Natural killer cell (primary cell): ENCODE measurements at regions not wholly inside any gene's neighbourhood (a gene's known extent, or its start where the extent isn't known, plus 50 kb on each side); places are given as distances from the start of the nearest gene placed in this dataset.

Experiments used
- ATAC-seq, 3 donors: fragments of 150-1000 bp in 2 of 3; fragments of 200-7000 bp in 1 of 3; cut with Tn5 transposase; 1 replicate in 1 of 3; 2 replicates in 2 of 3; pipeline ENCODE4 v1.10.0; 2021; ENCODE audit warnings: mild to moderate bottlenecking in 2 of 3, moderate library complexity in 2 of 3
- DNase-seq, 2 donors: peaks; one replicate each; pipeline versions ENCODE4 v3.0.0 to v3.0.0-alpha.2; 2013 to 2021; ENCODE audit warnings: mixed read lengths in 1 of 2
- H3K27ac ChIP-seq: one replicate; pipeline ENCODE4 v1.5.1; 2013; ENCODE audit warnings: mild to moderate bottlenecking, low read length
- H3K27me3 ChIP-seq: one replicate; pipeline ENCODE4 v1.6.1; 2013; ENCODE audit warnings: low read length; ENCODE audit not compliant: control insufficient read depth, insufficient read depth
- H3K36me3 ChIP-seq: one replicate; pipeline ENCODE4 v1.6.1; 2013; ENCODE audit warnings: low read length; ENCODE audit not compliant: control insufficient read depth, insufficient read depth
- H3K4me1 ChIP-seq: one replicate; pipeline ENCODE4 v1.6.1; 2013; ENCODE audit warnings: low read length; ENCODE audit not compliant: control insufficient read depth, insufficient read depth
- H3K4me3 ChIP-seq: one replicate; pipeline ENCODE4 v1.5.1; 2013; ENCODE audit warnings: low read length
- H3K9me3 ChIP-seq: one replicate; pipeline ENCODE4 v1.6.1; 2013; ENCODE audit warnings: low read length; ENCODE audit not compliant: control insufficient read depth, insufficient read depth
- H3K27ac Mint-ChIP-seq, 2 donors: one replicate each; pipeline ENCODE4 v1.8.0; 2022; ENCODE audit warnings: mild to moderate bottlenecking in 2 of 2, mixed read lengths in 2 of 2, moderate library complexity in 1 of 2
- H3K27me3 Mint-ChIP-seq, 2 donors: one replicate each; pipeline ENCODE4 v1.8.0; 2022; ENCODE audit warnings: low read depth in 2 of 2, mixed read lengths in 2 of 2
- H3K36me3 Mint-ChIP-seq: one replicate; pipeline ENCODE4 v1.8.0; 2022; ENCODE audit warnings: mixed read lengths
- H3K4me1 Mint-ChIP-seq, 2 donors: one replicate each; pipeline ENCODE4 v1.8.0; 2022; ENCODE audit warnings: mixed read lengths in 2 of 2
- H3K4me3 Mint-ChIP-seq: one replicate; pipeline ENCODE4 v1.8.0; 2022; ENCODE audit warnings: mild to moderate bottlenecking, moderate library complexity, mixed read lengths
- H3K9me3 Mint-ChIP-seq, 2 donors: one replicate each; pipeline ENCODE4 v1.8.0; 2022; ENCODE audit warnings: mixed read lengths in 2 of 2
- WGBS: methylation state at CpG from one replicate; pipeline ENCODE4 v1.1.7; 2013; ENCODE audit warnings: missing lambda C conversion rate; ENCODE audit not compliant: insufficient coverage; 5-methylcytosine and 5-hydroxymethylcytosine counted together
- intact Hi-C: fragments of 100-400 bp; cut with micrococcal nuclease; formaldehyde crosslinking; loops from one replicate; pipeline ENCODE4 v1.14.2; 2022
- TF ChIP-seq, protein P1 (sequence below): fragments of 200-600 bp; IDR thresholded peaks from one replicate; pipeline ENCODE4 v1.8.0; 2022; ENCODE audit warnings: antibody characterized with exemption

DNA sequence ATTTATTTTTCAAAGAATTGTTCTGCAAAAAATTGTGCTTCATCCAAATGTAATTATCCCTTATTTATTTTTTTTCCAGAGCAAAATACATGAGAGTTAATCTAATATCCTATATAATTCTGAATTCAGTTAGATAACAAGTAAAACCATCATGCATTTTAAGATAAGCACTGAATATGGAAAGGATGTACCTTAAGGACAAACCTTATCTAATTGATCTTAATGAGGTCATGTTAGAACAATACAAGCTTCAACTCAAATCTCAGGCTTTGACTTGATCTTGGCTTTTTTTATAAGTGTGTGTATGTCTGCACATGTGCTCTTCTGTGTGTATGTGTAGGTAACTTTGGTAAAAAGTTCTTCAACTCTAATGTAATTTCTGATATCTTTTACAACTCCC lies 1828.8 kb downstream of the PCDH9 start:
- DNase-seq (no peak), ATAC-seq (no peak)
- no peaks in the 10 kb centered on the region for H3K4me1 Mint-ChIP-seq
- no peak overlapping the region for H3K27ac ChIP-seq
- no peaks in the 10 kb centered on the region for H3K36me3 ChIP-seq
- H3K36me3 Mint-ChIP-seq: no peaks in the 10 kb centered on the region
- no peak overlapping the region for H3K27ac Mint-ChIP-seq
- no peaks in the 10 kb centered on the region for H3K27me3 ChIP-seq
- no peaks in the 10 kb centered on the region for H3K9me3 Mint-ChIP-seq
- H3K4me3 ChIP-seq: no peak overlapping the region
- TF ChIP-seq, protein P1, sequence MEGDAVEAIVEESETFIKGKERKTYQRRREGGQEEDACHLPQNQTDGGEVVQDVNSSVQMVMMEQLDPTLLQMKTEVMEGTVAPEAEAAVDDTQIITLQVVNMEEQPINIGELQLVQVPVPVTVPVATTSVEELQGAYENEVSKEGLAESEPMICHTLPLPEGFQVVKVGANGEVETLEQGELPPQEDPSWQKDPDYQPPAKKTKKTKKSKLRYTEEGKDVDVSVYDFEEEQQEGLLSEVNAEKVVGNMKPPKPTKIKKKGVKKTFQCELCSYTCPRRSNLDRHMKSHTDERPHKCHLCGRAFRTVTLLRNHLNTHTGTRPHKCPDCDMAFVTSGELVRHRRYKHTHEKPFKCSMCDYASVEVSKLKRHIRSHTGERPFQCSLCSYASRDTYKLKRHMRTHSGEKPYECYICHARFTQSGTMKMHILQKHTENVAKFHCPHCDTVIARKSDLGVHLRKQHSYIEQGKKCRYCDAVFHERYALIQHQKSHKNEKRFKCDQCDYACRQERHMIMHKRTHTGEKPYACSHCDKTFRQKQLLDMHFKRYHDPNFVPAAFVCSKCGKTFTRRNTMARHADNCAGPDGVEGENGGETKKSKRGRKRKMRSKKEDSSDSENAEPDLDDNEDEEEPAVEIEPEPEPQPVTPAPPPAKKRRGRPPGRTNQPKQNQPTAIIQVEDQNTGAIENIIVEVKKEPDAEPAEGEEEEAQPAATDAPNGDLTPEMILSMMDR: no peak
- intact Hi-C loops: no loop called here
- H3K9me3 ChIP-seq: no peaks in the 10 kb centered on the region
- no peaks in the 10 kb centered on the region for H3K27me3 Mint-ChIP-seq
- H3K4me3 Mint-ChIP-seq: no peak overlapping the region
- no peaks in the 10 kb centered on the region for H3K4me1 ChIP-seq

DNA sequence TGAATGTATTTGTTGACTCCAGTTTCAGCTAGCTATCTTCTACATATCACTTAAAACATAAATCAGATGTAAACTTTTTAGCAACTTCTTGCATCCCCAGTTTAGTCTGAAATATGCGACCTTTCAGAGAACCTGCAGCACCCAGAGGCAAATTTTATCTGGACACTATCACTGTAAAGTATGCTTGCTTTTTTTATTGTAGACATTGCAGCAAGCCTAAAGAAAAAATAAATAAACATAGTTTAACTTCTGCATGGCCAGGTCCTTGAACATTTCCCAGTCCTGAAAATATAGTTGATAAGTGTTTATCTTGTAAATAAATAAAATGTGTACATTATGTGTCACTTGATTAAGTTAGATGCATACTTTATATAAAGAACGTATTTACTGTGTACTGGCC lies 1829.4 kb downstream of the PCDH9 start:
- Histone ChIP-seq H3K36me3 (no peaks in the 10 kb centered on the region), H3K4me3 (no peak overlapping the region), H3K27ac (no peak overlapping the region), H3K4me1 (no peaks in the 10 kb centered on the region), H3K9me3 (no peaks in the 10 kb centered on the region), H3K27me3 (no peaks in the 10 kb centered on the region)
- no peaks in the 10 kb centered on the region for H3K36me3 Mint-ChIP-seq
- no peak overlapping the region for H3K4me3 Mint-ChIP-seq
- 88% methylated on average over 1 of the region's 2 CpGs for WGBS
- no peak overlapping the region for H3K27ac Mint-ChIP-seq
- H3K9me3 Mint-ChIP-seq: no peaks in the 10 kb centered on the region
- ATAC-seq (no peak), DNase-seq (no peak)
- intact Hi-C loops: no loop called here
- TF ChIP-seq, protein P1: no peak
- no peaks in the 10 kb centered on the region for H3K4me1 Mint-ChIP-seq
- no peaks in the 10 kb centered on the region for H3K27me3 Mint-ChIP-seq

DNA sequence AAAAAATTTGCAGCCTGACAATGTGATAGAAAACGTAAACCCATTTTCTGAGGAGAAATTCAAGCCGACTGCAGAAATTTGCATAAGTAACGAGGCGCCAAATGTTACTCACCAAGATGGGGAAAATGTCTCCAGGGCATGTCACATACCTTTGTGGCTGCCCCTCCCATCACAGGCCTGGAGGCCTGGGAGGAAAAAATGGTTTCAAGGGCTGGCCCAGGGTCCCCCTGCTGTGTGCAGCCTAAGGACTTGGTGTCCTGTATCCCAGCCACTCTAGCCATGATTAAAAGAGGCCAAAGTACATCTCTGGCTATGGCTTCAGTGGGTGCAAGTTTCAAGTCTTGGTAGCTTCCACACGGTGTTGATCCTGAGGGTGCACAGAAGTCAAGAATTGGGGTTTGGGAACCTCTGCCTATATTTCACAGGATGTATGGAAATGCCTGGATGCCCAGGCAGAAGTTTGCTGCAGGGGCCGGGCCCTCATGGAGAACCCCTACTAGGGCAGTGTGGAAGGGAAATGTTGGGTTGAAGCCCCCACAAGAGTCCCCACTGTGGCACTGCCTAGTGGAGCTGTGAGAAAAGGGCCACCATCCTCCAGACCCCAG lies 1842.3 kb downstream of the PCDH9 start:
- Mint-ChIP-seq H3K36me3 (peaks cover 7% of the 10 kb centered on the region), H3K27me3 (no peaks in the 10 kb centered on the region), H3K4me3 (no peak overlapping the region), H3K9me3 (peaks cover 6 to 9% of the 10 kb centered on the region in 2 donors), H3K27ac (no peak overlapping the region), H3K4me1 (no peaks in the 10 kb centered on the region)
- Histone ChIP-seq H3K27ac (no peak overlapping the region), H3K9me3 (peaks cover 8% of the 10 kb centered on the region), H3K27me3 (no peaks in the 10 kb centered on the region), H3K4me1 (no peaks in the 10 kb centered on the region), H3K36me3 (no peaks in the 10 kb centered on the region), H3K4me3 (no peak overlapping the region)
- DNase-seq: no peak
- intact Hi-C loops: no loop called here
- WGBS: 90% methylated on average over 6 of the region's 6 CpGs
- ATAC-seq: no peak
- TF ChIP-seq, protein P1: no peak

DNA sequence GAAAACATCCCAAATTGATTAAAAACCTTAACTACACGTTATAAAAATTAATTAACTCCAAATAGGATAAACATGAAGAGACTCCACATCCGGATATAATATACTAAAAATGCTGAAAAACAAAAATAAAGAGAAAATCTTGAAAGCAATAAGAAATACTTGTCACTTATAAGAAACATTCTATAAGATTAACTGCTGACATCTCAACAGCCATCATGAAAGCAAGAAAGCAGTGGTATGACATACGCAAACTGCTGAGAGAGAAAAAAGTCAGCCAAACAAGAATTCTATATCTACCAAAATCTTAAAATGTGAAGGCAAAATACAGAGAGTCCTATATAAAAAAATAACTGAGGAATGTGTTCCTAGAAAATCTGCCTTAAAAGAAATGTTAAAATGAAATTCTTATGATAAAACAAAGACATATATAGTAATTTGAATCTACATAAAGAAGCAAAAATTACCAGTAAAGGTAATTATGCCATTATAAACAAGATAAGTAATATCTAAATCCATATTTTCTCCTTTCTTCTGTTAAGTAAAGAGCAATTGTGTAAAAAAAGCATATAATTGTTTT lies 1851.1 kb downstream of the PCDH9 start:
- Mint-ChIP-seq H3K27me3 (no peaks in the 10 kb centered on the region), H3K4me3 (no peak overlapping the region), H3K36me3 (peaks cover 9% of the 10 kb centered on the region), H3K4me1 (no peaks in the 10 kb centered on the region), H3K9me3 (peaks cover 7 to 21% of the 10 kb centered on the region in 2 donors), H3K27ac (no peak overlapping the region)
- no peak for ATAC-seq
- no peaks in the 10 kb centered on the region for H3K4me1 ChIP-seq
- intact Hi-C loops: no loop called here
- H3K4me3 ChIP-seq: no peak overlapping the region
- no peaks in the 10 kb centered on the region for H3K36me3 ChIP-seq
- no CpG with 5 or more reads among the region's 3 CpGs for WGBS
- H3K27ac ChIP-seq: no peak overlapping the region
- H3K27me3 ChIP-seq: no peaks in the 10 kb centered on the region
- DNase-seq: no peak
- TF ChIP-seq, protein P1: no peak
- H3K9me3 ChIP-seq: peaks cover 3% of the 10 kb centered on the region
